ENCODE measurements at regions not wholly inside any gene's neighbourhood (a gene's known extent, or its start where the extent isn't known, plus 50 kb on each side); places are given as distances from the start of the nearest gene placed in this dataset.

DNA sequence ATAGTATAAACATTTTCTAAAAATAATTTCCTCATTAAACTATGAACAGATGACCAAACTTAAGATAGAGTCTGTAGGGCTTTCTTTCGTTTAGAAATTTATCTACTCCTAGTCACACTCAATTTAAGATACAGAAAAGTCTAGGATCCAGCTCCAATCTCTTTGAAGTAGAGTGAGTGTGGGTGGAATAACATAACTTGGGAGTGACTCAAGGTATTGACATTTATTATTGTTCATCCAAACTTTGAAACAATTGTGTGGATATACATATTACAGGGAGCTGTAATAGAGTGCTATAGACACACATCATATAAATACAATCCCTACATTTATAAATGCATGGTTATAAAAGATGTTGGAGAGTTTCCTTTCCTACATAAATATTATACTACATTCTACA lies 715.2 kb upstream of the MANEA start:
- TF ChIP-seq, protein P1, sequence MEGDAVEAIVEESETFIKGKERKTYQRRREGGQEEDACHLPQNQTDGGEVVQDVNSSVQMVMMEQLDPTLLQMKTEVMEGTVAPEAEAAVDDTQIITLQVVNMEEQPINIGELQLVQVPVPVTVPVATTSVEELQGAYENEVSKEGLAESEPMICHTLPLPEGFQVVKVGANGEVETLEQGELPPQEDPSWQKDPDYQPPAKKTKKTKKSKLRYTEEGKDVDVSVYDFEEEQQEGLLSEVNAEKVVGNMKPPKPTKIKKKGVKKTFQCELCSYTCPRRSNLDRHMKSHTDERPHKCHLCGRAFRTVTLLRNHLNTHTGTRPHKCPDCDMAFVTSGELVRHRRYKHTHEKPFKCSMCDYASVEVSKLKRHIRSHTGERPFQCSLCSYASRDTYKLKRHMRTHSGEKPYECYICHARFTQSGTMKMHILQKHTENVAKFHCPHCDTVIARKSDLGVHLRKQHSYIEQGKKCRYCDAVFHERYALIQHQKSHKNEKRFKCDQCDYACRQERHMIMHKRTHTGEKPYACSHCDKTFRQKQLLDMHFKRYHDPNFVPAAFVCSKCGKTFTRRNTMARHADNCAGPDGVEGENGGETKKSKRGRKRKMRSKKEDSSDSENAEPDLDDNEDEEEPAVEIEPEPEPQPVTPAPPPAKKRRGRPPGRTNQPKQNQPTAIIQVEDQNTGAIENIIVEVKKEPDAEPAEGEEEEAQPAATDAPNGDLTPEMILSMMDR (IDR thresholded peaks at IDR 0.05; ENCODE audit: insufficient read depth, low read depth, low read length) = no peak
- no peak for TF ChIP-seq EZH2 (IDR thresholded peaks at IDR 0.05; ENCODE audit: insufficient read depth, low read length)

Data from astrocyte (in vitro differentiated cells and primary cell).